NCI-H2107 treated with DMSO at 0.1 percent for 48 hours (cell line): ENCODE measurements at regions not wholly inside any gene's neighbourhood (a gene's known extent, or its start where the extent isn't known, plus 50 kb on each side); places are given as distances from the start of the nearest gene placed in this dataset.

ENCODE experiments used
- DNase-seq: peaks from one replicate; lab custom pipeline; 2025; ENCODE audit not compliant: unreplicated experiment; lab: John Stamatoyannopoulos, UW

DNA sequence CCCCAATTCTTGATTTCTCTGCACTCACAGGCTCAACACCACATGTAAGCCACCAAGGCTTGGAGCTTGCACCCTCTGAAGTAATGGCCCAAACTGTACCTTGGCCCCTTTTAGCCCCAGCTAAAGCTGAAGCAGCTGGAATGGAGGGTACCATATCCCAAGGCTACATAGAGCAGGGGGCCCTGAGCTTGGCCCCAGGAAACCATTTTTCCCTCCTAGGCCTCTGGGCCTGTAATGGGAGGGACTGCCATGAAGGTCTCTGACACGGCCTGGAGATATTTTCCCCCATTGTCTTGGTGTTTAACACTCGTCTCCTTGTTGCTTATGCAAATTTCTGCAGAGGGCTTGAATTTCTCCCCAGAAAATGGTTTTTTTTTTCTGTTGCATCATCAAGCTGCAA lies 69.7 kb downstream of the SKA1 start:
- DNase-seq, result no peak

GRCh38 chr18:50446629-50447028 lies 71.8 kb downstream of the SKA1 start:
- no peak for DNase-seq

DNA sequence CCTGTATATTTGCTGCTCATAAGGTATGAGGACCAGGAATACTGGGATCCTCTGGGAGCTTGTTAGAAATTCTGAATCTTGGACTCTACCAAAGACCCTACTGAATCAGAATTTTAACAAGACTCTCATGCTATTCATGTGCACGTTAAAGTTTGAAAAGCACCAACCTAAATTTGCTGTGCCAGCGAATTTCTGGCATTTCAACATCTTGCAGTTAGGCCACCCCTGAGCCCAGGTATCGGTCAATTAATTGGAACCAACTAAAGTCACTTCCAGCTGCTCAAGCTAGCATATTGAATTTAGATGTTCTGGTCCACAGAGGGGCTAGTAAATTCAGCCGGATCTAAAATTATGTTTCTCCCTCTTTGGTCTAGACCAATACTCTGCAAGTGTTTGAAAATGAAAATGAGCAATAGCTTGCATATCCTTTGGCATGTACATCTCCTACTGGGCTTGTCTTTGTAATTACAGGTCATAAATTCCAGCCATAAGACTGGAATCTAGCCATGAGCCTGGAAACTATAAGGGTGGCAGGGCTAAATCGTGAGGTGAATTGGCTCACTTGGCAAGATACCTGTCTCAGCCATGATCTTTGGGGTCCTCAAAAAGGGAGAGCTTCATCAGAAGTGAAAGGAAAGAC lies 72.4 kb downstream of the SKA1 start:
- no peak for DNase-seq

DNA sequence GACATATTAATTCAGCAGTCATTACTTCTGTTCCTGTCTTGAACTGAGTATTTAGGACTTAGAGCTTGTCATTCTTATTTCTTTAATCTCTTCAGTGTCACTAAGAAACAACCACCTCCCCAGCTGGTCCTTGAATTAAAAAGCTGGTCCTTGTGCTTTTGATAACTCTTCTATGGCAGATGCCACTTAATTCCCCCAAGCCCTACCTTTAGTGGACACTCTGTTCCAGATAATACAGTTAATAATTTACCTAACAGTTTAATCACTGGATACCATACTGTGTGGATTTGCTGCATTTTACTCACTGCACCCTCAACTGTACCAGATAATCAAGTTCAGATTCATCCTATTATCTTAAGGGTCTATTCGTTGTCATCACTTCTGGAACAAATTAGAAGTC lies 73.1 kb downstream of the SKA1 start:
- no peak for DNase-seq

- no peak for DNase-seq
These were observed 76.4 kb downstream of the SKA1 start for GRCh38 chr18:50451100-50451842.

- peak; percentile 63 for DNase-seq
These were observed 78.3 kb downstream of the SKA1 start for GRCh38 chr18:50453014-50453680.

DNA sequence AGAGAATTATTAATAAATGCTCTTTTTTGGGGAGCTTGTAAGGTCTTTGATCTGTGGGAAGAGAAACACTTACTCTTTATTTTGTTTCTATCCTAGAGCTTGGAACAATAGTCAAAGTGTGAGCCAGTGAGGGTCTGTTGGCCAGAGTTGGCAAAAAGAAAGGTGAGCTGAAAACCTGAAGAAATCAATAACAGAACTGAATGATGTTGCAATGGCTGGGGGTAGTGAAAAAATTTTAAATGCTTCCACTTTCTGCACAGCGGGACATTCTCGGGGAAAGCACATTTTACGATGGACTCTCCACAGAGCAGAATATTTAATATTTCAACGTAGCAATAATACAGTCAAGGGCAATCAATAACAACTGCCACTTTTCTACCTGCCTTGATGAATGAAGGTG lies 78.9 kb downstream of the SKA1 start:
- DNase-seq, result no peak

- DNase-seq, result peak; percentile 98
These were observed 79.6 kb downstream of the SKA1 start for GRCh38 chr18:50454387-50454988.

GRCh38 chr18:50456285-50456684 lies 81.4 kb downstream of the SKA1 start:
- no peak for DNase-seq

DNA sequence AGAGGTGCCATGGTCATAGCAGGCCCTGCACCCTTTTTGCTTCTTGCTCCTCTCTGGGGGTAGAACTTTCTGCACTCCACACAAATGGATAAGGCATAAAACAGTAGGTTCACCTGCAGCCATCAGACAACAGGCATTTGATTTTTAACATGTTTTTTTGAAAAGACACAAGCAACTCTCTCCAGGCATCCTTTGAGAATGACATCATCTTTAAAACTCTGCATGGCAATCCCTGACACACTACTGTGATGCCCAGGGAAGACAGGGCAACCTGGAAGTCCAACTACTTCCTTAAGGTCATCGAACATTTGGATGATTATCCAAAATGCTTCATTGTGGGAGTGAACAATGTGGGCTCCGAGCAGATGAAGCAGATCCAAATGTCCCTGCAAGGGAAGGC lies 82.8 kb downstream of the SKA1 start:
- DNase-seq, result no peak

GRCh38 chr18:50458366-50458765 lies 83.5 kb downstream of the SKA1 start:
- no peak for DNase-seq

- DNase-seq, result no peak
These were observed 84.0 kb downstream of the SKA1 start for GRCh38 chr18:50458796-50459195.

- no peak for DNase-seq
These were observed 85.2 kb downstream of the SKA1 start for GRCh38 chr18:50460062-50460461.

DNA sequence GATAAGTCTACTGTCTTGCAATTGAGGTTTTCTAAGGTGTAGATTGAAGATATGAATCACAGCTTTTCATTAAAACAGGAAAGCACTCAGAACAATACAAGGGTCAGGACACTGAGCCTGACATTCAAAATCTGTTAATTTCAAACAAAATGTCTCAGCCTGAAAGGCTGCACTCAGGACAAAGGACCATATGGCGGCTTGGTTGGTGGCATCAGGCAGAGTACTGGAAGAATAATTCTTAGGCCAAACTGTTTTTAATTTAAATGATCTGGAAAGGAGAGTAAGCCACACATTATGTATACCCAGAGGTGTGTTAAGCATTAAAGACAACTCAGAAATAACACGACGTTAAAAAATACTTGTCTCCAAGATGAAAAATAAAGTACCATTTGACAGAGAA lies 85.9 kb downstream of the SKA1 start:
- no peak for DNase-seq

DNA sequence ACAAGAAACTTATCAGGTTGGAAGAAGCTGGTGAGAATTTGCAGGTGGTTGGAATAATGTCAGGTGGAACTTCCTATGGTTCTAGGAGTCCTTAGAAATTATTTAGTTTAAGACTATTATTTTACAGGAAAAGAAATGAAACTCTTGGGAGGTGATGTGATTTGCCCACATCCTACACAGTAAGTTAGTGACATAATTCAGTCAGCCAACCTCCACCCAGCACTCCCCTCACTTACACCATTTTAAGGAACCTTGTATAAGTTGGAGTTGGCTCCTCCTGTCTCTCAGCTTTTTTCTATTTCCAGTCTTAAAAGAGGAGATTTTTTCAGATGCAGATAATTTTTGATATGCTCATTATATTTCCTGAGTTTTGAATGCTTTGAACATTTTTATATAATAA lies 86.4 kb downstream of the SKA1 start:
- no peak for DNase-seq

- no peak for DNase-seq
These were observed 90.6 kb downstream of the SKA1 start for GRCh38 chr18:50465211-50466153.

DNA sequence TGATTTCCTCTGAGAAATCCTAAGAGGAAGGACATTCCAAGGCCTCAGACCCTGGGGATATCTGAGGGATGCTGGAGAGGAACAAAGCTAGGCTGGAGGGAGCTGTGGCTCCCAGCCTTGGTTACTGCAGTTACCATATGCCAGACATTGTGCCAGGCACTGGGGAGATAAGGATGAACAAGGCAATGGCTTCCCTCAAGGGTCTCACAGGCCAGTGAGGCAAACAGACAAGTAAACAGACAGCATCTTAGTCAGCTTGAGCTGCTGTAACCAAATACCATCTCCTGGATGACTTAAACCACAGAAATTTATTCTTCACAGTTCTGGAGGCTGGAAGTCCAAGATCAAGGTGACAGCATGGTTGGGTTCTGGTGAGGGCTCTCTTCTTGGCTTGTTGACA lies 91.8 kb downstream of the SKA1 start:
- DNase-seq, result no peak

- DNase-seq, result no peak
These were observed 91.1 kb upstream of the MAPK4 start for GRCh38 chr18:50468807-50469206.

DNA sequence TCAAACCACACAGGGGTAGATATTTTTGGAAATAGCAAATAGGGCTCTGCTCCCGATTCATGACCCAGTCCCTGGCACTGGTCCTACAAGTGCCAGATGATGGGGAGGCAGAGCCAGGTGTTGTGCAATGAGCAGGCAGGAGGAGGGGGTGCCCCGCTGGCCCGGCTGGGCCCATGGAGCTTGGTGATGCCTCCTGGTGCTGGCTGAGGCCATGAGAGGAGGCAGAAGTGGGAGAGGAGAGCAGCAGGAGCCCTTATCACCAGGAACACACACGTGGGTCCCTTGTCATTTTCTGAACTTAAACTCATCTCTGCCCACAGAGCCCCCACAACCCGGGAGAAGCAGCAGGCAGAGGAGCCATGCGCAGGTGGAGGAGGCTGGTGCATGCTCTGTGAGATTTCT lies 90.5 kb upstream of the MAPK4 start:
- DNase-seq, result no peak

DNA sequence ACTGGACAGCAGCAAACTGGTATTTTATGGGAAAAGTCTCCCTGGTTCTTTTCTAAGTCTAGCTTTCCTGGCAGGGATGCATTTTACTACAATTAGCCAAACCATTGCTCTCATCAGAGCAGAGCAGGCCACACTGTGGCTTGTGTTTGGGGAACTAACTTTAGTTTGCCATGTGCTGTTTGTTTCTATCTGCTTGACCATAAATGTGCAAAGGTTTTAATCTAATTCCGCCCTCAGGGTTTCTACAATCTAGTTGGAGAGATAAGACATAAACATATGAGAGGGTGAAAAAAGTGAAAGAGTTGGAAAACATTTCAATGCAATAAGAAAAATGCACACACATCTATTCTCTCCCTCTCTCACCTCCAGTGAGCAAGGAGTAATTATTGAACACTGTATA lies 86.9 kb upstream of the MAPK4 start:
- DNase-seq, result no peak

- DNase-seq, result peak; percentile 77
These were observed 86.0 kb upstream of the MAPK4 start for GRCh38 chr18:50473881-50474280.
